H1 (cell line): ENCODE measurements at regions not wholly inside any gene's neighbourhood (a gene's known extent, or its start where the extent isn't known, plus 50 kb on each side); places are given as distances from the start of the nearest gene placed in this dataset.
A peak's percentile ranks its signal among the peaks of the same experiment; 100 is the strongest.

ENCODE experiments used
- CTCF ChIA-PET: fragments of 300-600 bp; sonication (Branson Sonifier 250); formaldehyde crosslinking; loops from one replicate; lab custom pipeline; 2021; ENCODE audit not compliant: partially characterized antibody; lab: Charles Lee
- POLR2A ChIA-PET: fragments of 300-600 bp; sonication (Branson Sonifier 250); formaldehyde crosslinking; loops from one replicate; lab custom pipeline; 2021; ENCODE audit warnings: inconsistent platforms; ENCODE audit not compliant: partially characterized antibody; lab: Charles Lee
- DNase-seq, 2 experiments: peaks; one replicate each; pipeline versions ENCODE4 v3.0.0 to v3.0.0-alpha.2; 2010 to 2022; ENCODE audit warnings: low spot score in 2 of 2, low read depth in 1 of 2, mixed read lengths in 1 of 2
- FAIRE-seq: peaks from 2 replicates; lab custom pipeline; 2011; peaks lifted over from hg19 to GRCh38; lab: Jason Lieb, UNC
- H2AFZ ChIP-seq: 2 replicates; pipeline ENCODE4 v1.8.1; 2012; ENCODE audit warnings: low read length, inconsistent platforms
- H2AK5ac ChIP-seq: 2 replicates; pipeline ENCODE4 v1.6.1; 2013; ENCODE audit warnings: low read depth, low read length
- H2BK120ac ChIP-seq: replicated peaks from 2 replicates; pipeline ENCODE3; 2013; ENCODE audit warnings: low read depth, low read length, inconsistent platforms
- H2BK12ac ChIP-seq: 2 replicates; pipeline ENCODE4 v1.6.1; 2013; ENCODE audit warnings: low read depth, low read length
- H2BK15ac ChIP-seq: 2 replicates; pipeline ENCODE4 v1.6.1; 2013; ENCODE audit warnings: low read length
- H2BK20ac ChIP-seq: 2 replicates; pipeline ENCODE4 v1.6.1; 2013; ENCODE audit warnings: low read length
- H2BK5ac ChIP-seq: 2 replicates; pipeline ENCODE4 v1.6.1; 2013; ENCODE audit warnings: low read depth, low read length
- H3K14ac ChIP-seq: 2 replicates; pipeline ENCODE4 v1.6.1; 2013; ENCODE audit warnings: inconsistent platforms; ENCODE audit not compliant: insufficient read length
- H3K18ac ChIP-seq: 2 replicates; pipeline ENCODE4 v1.6.1; 2013; ENCODE audit warnings: low read length; ENCODE audit errors: extremely low read depth
- H3K23ac ChIP-seq: 2 replicates; pipeline ENCODE4 v1.6.1; 2013; ENCODE audit warnings: inconsistent platforms; ENCODE audit not compliant: insufficient read length
- H3K23me2 ChIP-seq: 2 replicates; pipeline ENCODE4 v1.6.1; 2013; ENCODE audit warnings: low read depth, low read length
- H3K27ac ChIP-seq: 2 replicates; pipeline ENCODE4 v1.6.1; 2011; ENCODE audit warnings: low read depth, low read length, inconsistent platforms
- H3K27me3 ChIP-seq, 4 experiments: replicated peaks in 1 of 4; 1 replicate in 1 of 4; 2 replicates in 3 of 4; pipeline versions ENCODE4 v1.6.1 to v1.8.1; 2011 to 2013; ENCODE audit warnings: low read length in 3 of 4, mild to moderate bottlenecking in 3 of 4, inconsistent platforms in 2 of 4, mixed read lengths in 2 of 4, moderate library complexity in 1 of 4; ENCODE audit not compliant: control insufficient read depth in 3 of 4, insufficient read depth in 3 of 4; ENCODE audit errors: extremely low read depth in 1 of 4
- H3K36me3 ChIP-seq, 4 experiments: 2 replicates each; pipeline versions ENCODE4 v1.6.1 to v1.8.1; 2011 to 2013; ENCODE audit warnings: mild to moderate bottlenecking in 4 of 4, low read length in 3 of 4, moderate library complexity in 2 of 4, control low read depth in 1 of 4, inconsistent platforms in 1 of 4; ENCODE audit not compliant: insufficient read depth in 4 of 4, control insufficient read depth in 2 of 4
- H3K4ac ChIP-seq: replicated peaks from 2 replicates; pipeline ENCODE3; 2013; ENCODE audit warnings: low read length, low read depth, mixed read lengths, inconsistent platforms; ENCODE audit not compliant: insufficient read length
- H3K4me1 ChIP-seq, 4 experiments: replicated peaks in 1 of 4; 1 replicate in 1 of 4; 2 replicates in 3 of 4; pipeline versions ENCODE4 v1.6.1 to v1.8.1; 2011 to 2013; ENCODE audit warnings: low read length in 3 of 4, inconsistent platforms in 2 of 4, mixed read lengths in 1 of 4; ENCODE audit not compliant: insufficient read depth in 4 of 4, control insufficient read depth in 3 of 4
- H3K4me2 ChIP-seq, 2 experiments: 2 replicates each; pipeline versions ENCODE4 v1.6.1 to v1.8.1; 2011 to 2013; ENCODE audit warnings: low read depth in 2 of 2, low read length in 2 of 2, control low read depth in 1 of 2, inconsistent platforms in 1 of 2, mild to moderate bottlenecking in 1 of 2; ENCODE audit not compliant: insufficient read depth in 1 of 2
- H3K4me3 ChIP-seq, 4 experiments: fragments of 200-600, 300-600 bp in 1 of 4; sonication (generic), shearing (Covaris generic), sonication (Bioruptor Twin) in 1 of 4; 2 replicates each; pipeline versions ENCODE4 v1.5.1 to v1.8.1; 2011 to 2016; ENCODE audit warnings: low read length in 4 of 4, low read depth in 3 of 4, control low read depth in 2 of 4, inconsistent platforms in 2 of 4, mild to moderate bottlenecking in 2 of 4, mixed read lengths in 1 of 4, moderate library complexity in 1 of 4; ENCODE audit not compliant: insufficient read depth in 2 of 4; ENCODE audit errors: extremely low read depth in 1 of 4
- H3K56ac ChIP-seq: replicated peaks from 2 replicates; pipeline ENCODE3; 2013; ENCODE audit warnings: low read depth, mild to moderate bottlenecking, mixed read lengths, low read length, inconsistent platforms; ENCODE audit not compliant: insufficient read length
- H3K79me1 ChIP-seq: 2 replicates; pipeline ENCODE4 v1.6.1; 2013; ENCODE audit warnings: low read depth, low read length, control low read depth
- H3K79me2 ChIP-seq, 2 experiments: 2 replicates each; pipeline versions ENCODE4 v1.6.1 to v1.8.1; 2012 to 2013; ENCODE audit warnings: low read length in 2 of 2, mild to moderate bottlenecking in 2 of 2, inconsistent platforms in 1 of 2; ENCODE audit not compliant: insufficient read depth in 2 of 2, control insufficient read depth in 1 of 2
- H3K9ac ChIP-seq, 4 experiments: replicated peaks in 1 of 4; 1 replicate in 1 of 4; 2 replicates in 3 of 4; pipeline versions ENCODE4 v1.6.1 to v1.8.1; 2011 to 2013; ENCODE audit warnings: low read depth in 3 of 4, low read length in 3 of 4, control low read depth in 2 of 4, mild to moderate bottlenecking in 2 of 4, moderate library complexity in 2 of 4, inconsistent platforms in 1 of 4; ENCODE audit errors: extremely low read depth in 1 of 4
- H3K9me3 ChIP-seq, 2 experiments: 2 replicates each; pipeline versions ENCODE4 v1.6.1 to v1.8.1; 2012 to 2013; ENCODE audit warnings: mild to moderate bottlenecking in 2 of 2, moderate library complexity in 2 of 2, control low read depth in 1 of 2, inconsistent platforms in 1 of 2, low read depth in 1 of 2, low read length in 1 of 2, mixed read lengths in 1 of 2; ENCODE audit not compliant: insufficient read depth in 2 of 2
- H4K20me1 ChIP-seq, 2 experiments: replicated peaks in 1 of 2; 2 replicates each; pipeline versions ENCODE3 to v1.8.1; 2011 to 2013; ENCODE audit warnings: inconsistent platforms in 2 of 2, low read length in 2 of 2, mild to moderate bottlenecking in 1 of 2; ENCODE audit not compliant: insufficient read depth in 2 of 2, control insufficient read depth in 1 of 2
- H4K5ac ChIP-seq: 2 replicates; pipeline ENCODE4 v1.6.1; 2013; ENCODE audit warnings: low read length, low read depth, mixed read lengths, inconsistent platforms; ENCODE audit not compliant: insufficient read length
- H4K8ac ChIP-seq: 2 replicates; pipeline ENCODE4 v1.8.0; 2013; ENCODE audit warnings: mild to moderate bottlenecking, moderate library complexity, low read length, inconsistent platforms; ENCODE audit not compliant: insufficient read depth; ENCODE audit errors: extremely low read depth
- H4K91ac ChIP-seq: replicated peaks from 2 replicates; pipeline ENCODE3; 2013; ENCODE audit warnings: low read length, mixed read lengths, inconsistent platforms; ENCODE audit not compliant: insufficient read length
- CBX5 ChIP-seq: fragments of 300-800, 300-1000 bp; sonication (generic); IDR thresholded peaks from 2 replicates; pipeline ENCODE4 v1.7.1; 2016; ENCODE audit warnings: antibody characterized with exemption, low read length, low read depth
- EGR1 ChIP-seq: IDR thresholded peaks from 2 replicates; pipeline ENCODE4 v1.6.1; 2011; ENCODE audit warnings: low read depth, low read length, borderline replicate concordance
- EZH2 ChIP-seq: fragments of 200-600 bp; sonication (generic); IDR thresholded peaks from 2 replicates; pipeline ENCODE4 v1.7.1; 2012; ENCODE audit warnings: low read depth, mild to moderate bottlenecking, moderate library complexity, low read length, inconsistent platforms; ENCODE audit not compliant: severe bottlenecking
- MAX ChIP-seq: IDR thresholded peaks from 2 replicates; pipeline ENCODE4 v1.6.1; 2012; ENCODE audit warnings: inconsistent platforms
- TAF1 ChIP-seq: IDR thresholded peaks from 2 replicates; pipeline ENCODE4 v1.6.1; 2011; ENCODE audit warnings: mild to moderate bottlenecking, low read depth, low read length
- TBP ChIP-seq: IDR thresholded peaks from 2 replicates; pipeline ENCODE4 v1.6.1; 2011; ENCODE audit warnings: low read depth, low read length, improper control_type of control experiment
- TCF12 ChIP-seq: IDR thresholded peaks from 2 replicates; pipeline ENCODE4 v1.6.1; 2011; ENCODE audit warnings: low read depth, mild to moderate bottlenecking, low read length
- ZNF274 ChIP-seq: IDR thresholded peaks from 2 replicates; pipeline ENCODE4 v1.7.0; 2012; ENCODE audit warnings: low read length, borderline replicate concordance; ENCODE audit errors: extremely low read depth
- WGBS, 2 experiments: shearing (Covaris generic) in 1 of 2; methylation state at CpG; one replicate each; pipeline versions ENCODE4 v1.1.6 to v1.1.7; 2013 to 2015; ENCODE audit warnings: low lambda C conversion rate in 2 of 2, mixed read lengths in 2 of 2, inconsistent platforms in 1 of 2, low coverage in 1 of 2, missing lambda C conversion rate in 1 of 2; ENCODE audit not compliant: insufficient replicate concordance in 2 of 2, insufficient coverage in 1 of 2, insufficient read length in 1 of 2; ENCODE audit errors: extremely low coverage in 1 of 2, missing lambda C conversion rate in 1 of 2; 5-methylcytosine and 5-hydroxymethylcytosine counted together

- Histone ChIP-seq H2BK15ac (no peak overlapping the region), H3K27ac (no peak overlapping the region), H3K79me1 (no peaks in the 10 kb centered on the region), H4K5ac (no peak overlapping the region), H3K9me3 (no peaks in the 10 kb centered on the region), H2AFZ (no peak overlapping the region), H3K23ac (no peak overlapping the region), H3K4me1 (peaks cover 0 to 10% (median 6%) of the 10 kb centered on the region in 4 experiments; a peak in 4 of 7 replicates), H3K79me2 (no peaks in the 10 kb centered on the region), H3K18ac (no peak overlapping the region), H3K27me3 (no peaks in the 10 kb centered on the region; a peak in 1 of 7 replicates), H4K20me1 (no peaks in the 10 kb centered on the region), H3K56ac (no peak overlapping the region), H3K14ac (no peak overlapping the region), H3K9ac (no peak overlapping the region), H3K23me2 (no peaks in the 10 kb centered on the region), H2BK12ac (no peak overlapping the region), H2BK20ac (no peak overlapping the region), H2AK5ac (no peak overlapping the region), H4K8ac (no peak overlapping the region), H3K4me2 (no peak overlapping the region), H4K91ac (no peak overlapping the region), H2BK5ac (no peak overlapping the region), H2BK120ac (no peak overlapping the region), H3K4me3 (no peak overlapping the region), H3K4ac (no peak overlapping the region), H3K36me3 (no peaks in the 10 kb centered on the region)
- POLR2A ChIA-PET = interaction anchor here (0.8 kb wide), 1 partner anchor 22 kb away, joined by 3 read pairs; no protein-coding TSS in a partner anchor
- no peak for TF ChIP-seq EGR1
- no peak for TF ChIP-seq EZH2
- no peak for TF ChIP-seq TCF12
- TF ChIP-seq TBP = peak; percentile 35; the same call in 1 of the 2 replicates
- TF ChIP-seq TAF1 = no peak
- TF ChIP-seq ZNF274 = no peak
- TF ChIP-seq MAX = no peak
- TF ChIP-seq CBX5 = no peak
- CTCF ChIA-PET = interaction anchor here (0.6 to 2.0 kb wide), 3 partner anchors 21 to 1049 kb away, joined by 3 to 5 read pairs (median 3); no protein-coding TSS in a partner anchor
- FAIRE-seq (peak; percentile 42), DNase-seq (no peak)
- WGBS, 2 experiments = 56% methylated on average over 7 of the region's 7 CpGs; no CpG with 5 or more reads in 1 of the 2 experiments
Measured at GRCh38 chr2:129806990-129807389, 172.5 kb upstream of the RAB6C start.
